D721Med (cell line): ENCODE measurements at regions not wholly inside any gene's neighbourhood (a gene's known extent, or its start where the extent isn't known, plus 50 kb on each side); places are given as distances from the start of the nearest gene placed in this dataset.
A peak's percentile ranks its signal among the peaks of the same experiment; 100 is the strongest.

Experiments
- DNase-seq: peaks from one replicate; pipeline ENCODE4 v3.0.0; 2011; ENCODE audit warnings: low spot score; ENCODE audit not compliant: insufficient read length
- FAIRE-seq: peaks from 2 replicates; lab custom pipeline; 2011; peaks lifted over from hg19 to GRCh38; lab: Jason Lieb, UNC
- CTCF ChIP-seq: IDR thresholded peaks from 2 replicates; pipeline ENCODE4 v1.5.1; 2012; ENCODE audit warnings: mild to moderate bottlenecking, control low read depth; ENCODE audit not compliant: insufficient read depth; ENCODE audit errors: missing control alignments

DNA sequence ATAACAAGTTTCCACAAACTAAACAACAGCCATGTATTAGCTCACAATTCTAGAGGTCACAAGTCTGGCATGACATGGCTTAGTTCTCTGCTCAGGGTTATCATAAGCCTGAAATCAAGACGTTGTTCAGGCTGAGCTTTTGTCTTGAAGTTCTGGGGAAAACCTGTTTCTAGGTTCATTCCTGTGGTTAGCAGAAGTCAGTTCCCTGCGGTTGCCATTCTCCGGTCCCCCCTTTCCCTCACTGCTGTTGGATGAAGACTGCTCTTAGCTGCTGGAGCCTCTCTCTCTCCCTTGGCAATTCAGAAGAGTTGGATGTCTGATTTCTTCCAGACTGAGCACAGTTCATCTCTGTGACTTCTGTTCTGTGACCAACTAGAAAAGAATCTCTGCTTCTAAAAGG lies 962.6 kb downstream of the PCDH7 start:
- DNase-seq: no peak
- no peak for TF ChIP-seq CTCF
- FAIRE-seq: no peak

DNA sequence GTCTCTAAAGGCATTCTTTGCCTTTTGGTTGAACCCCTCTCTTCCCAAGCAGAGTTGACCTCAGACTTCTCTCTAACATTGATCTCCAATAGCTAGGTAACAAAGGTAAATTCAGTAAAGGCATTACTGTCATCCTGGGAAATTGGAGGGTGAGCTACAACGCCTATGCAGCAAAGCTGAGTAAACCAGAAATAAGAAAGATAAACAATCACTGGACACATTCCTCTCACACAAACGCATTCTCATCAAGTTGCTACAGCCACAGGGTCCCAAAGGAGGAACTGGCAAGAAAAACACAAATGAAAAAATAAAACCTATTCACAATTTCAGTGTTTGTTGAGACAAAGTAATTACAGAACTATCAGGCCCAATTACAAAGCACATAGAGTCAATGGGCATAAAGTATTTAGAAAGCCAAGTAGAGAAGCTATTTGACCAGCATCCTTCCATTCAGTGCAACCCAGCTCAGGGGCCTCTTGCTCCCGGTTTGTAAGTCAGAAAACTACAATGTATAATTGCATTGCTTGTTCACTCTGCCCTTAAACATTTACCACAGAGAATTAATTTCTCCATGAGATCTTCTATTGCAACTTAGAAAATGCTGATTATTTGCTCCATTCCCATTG lies 967.7 kb downstream of the PCDH7 start:
- no peak for FAIRE-seq
- no peak for TF ChIP-seq CTCF

GRCh38 chr4:31692399-31692940 lies 972.3 kb downstream of the PCDH7 start:
- DNase-seq (no peak), FAIRE-seq (no peak)
- TF ChIP-seq CTCF: peak; percentile 11

More for the DNA sequence above, 967.7 kb downstream of the PCDH7 start:
- no peak for DNase-seq

DNA sequence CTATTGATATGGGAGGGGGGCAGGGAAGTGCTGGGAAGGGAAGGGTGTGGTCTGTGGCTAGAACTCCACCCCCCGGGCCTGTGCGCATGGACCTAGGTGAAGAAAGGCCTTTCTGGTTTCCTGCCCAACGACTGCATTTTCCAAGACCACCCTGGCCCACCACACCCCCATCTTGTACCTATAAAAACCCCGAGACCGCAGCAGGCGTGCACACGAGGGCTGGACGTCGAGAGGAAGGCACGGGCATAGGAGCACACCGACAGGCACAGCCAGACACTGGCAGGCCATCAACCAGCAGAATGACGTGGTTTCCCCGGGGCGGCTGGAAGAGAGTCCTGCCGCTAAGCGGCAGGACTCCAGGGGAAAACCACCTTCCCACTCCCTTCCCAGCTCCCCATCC lies 981.1 kb downstream of the PCDH7 start:
- no peak for TF ChIP-seq CTCF
- FAIRE-seq (no peak), DNase-seq (no peak)

DNA sequence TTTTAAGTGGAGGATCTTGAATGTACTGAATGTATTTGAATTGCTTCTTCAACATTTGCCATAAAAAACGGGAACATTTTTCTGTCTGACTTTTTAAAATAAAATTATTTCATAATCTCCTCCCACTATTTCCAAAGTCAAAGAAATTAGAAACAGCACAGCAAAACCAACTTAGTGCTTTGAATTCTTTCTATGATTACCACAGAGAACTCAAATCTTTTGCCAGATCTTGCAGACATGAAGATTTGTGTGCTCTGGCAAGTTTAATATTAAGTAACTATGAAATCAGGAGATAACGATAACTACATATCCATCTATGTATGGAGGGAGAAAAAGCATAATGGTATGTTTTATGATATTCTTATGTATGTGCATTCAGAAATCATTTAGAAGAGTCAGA lies 982.2 kb downstream of the PCDH7 start:
- no peak for TF ChIP-seq CTCF
- FAIRE-seq (no peak), DNase-seq (no peak)

DNA sequence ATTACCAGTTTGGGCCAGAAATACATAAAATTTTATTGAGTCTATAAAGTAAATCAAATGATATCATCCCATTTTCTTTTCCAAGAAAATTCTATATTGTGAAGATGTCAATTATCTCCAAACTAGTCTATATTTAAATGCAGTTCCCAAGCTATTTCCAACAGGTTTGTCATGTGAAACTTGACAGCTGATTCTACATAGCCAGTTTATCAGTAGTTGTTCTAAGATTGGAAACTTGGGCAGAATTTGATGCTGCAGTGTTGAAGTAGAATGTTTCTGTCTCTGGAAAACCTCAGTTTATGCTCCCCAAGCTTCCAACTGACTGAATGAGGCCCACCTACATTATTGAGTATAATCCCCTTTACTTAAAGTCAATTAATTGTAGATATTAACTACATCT lies 994.1 kb downstream of the PCDH7 start:
- FAIRE-seq (peak; percentile 44), DNase-seq (no peak)
- TF ChIP-seq CTCF: no peak

DNA sequence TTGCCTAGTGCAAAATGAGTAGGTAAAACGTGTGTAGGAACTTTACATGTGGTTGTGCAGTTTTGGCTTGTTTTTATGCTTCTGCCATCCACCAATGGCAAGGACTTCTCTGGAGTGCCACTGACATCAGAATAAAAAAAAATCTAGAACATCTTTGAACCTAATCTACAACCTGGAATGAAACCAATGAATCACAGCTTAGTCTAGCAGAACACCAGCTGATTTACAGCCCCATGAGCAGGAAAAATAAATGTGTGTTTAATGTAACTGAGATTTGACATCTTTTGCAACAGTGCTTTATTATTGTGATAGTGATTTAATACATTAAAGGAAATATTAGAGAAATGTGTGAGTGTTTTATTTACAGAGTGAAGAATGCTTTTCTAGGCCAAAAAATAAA lies 995.1 kb downstream of the PCDH7 start:
- FAIRE-seq (no peak), DNase-seq (no peak)
- TF ChIP-seq CTCF: no peak
